GM19397 (cell line): ENCODE measurements at regions not wholly inside any gene's neighbourhood (a gene's known extent, or its start where the extent isn't known, plus 50 kb on each side); places are given as distances from the start of the nearest gene placed in this dataset.
"Not testable (repeated sequence)": the region's sequence is repeated elsewhere in the genome, so short reads cannot be mapped to it uniquely, and the experiment has no call there.

Experiments used
- ATAC-seq: cut with Tn5 transposase; IDR thresholded peaks from one replicate; pipeline ENCODE4 v1.9.1; 2021; ENCODE audit warnings: mild to moderate bottlenecking, moderate library complexity; ENCODE audit not compliant: unreplicated experiment

- not testable (repeated sequence) for ATAC-seq
Measured at GRCh38 chrX:149420566-149420965, 84.5 kb downstream of the IDS start.

GRCh38 chrX:149398027-149398426, 107.1 kb downstream of the IDS start:
- no peak for ATAC-seq

- no peak for ATAC-seq
Measured at GRCh38 chrX:149392921-149393320, 112.2 kb downstream of the IDS start.

GRCh38 chrX:149383852-149384251, 121.3 kb downstream of the IDS start:
- ATAC-seq = no peak

- no peak for ATAC-seq
Measured at GRCh38 chrX:149374751-149375150, 130.4 kb downstream of the IDS start.

GRCh38 chrX:149372866-149373265, 132.2 kb downstream of the IDS start:
- no peak for ATAC-seq

GRCh38 chrX:149371986-149372385, 133.1 kb downstream of the IDS start:
- ATAC-seq = no peak

GRCh38 chrX:149370097-149370496, 135.0 kb downstream of the IDS start:
- ATAC-seq = no peak

GRCh38 chrX:149365552-149365951, 139.6 kb downstream of the IDS start:
- no peak for ATAC-seq

GRCh38 chrX:149365061-149365460, 140.0 kb downstream of the IDS start:
- no peak for ATAC-seq

GRCh38 chrX:149363965-149364364, 141.1 kb downstream of the IDS start:
- ATAC-seq = no peak

- no peak for ATAC-seq
Measured at GRCh38 chrX:149346306-149346705, 158.8 kb downstream of the IDS start.

- no peak for ATAC-seq
Measured at GRCh38 chrX:149322316-149322715, 182.8 kb downstream of the IDS start.

GRCh38 chrX:149313871-149314371, 191.2 kb downstream of the IDS start:
- ATAC-seq = no peak

GRCh38 chrX:149312988-149313387, 192.1 kb downstream of the IDS start:
- ATAC-seq = no peak

GRCh38 chrX:149312097-149312496, 193.0 kb downstream of the IDS start:
- no peak for ATAC-seq

GRCh38 chrX:149302705-149303104, 202.4 kb downstream of the IDS start:
- ATAC-seq = no peak

- ATAC-seq = no peak
Measured at GRCh38 chrX:149298111-149298510, 207.0 kb downstream of the IDS start.

- ATAC-seq = no peak
Measured at GRCh38 chrX:149296092-149296491, 209.0 kb downstream of the IDS start.

GRCh38 chrX:149286940-149287349, 218.2 kb downstream of the IDS start:
- no peak for ATAC-seq

GRCh38 chrX:149284616-149285015, 220.5 kb downstream of the IDS start:
- no peak for ATAC-seq

- ATAC-seq = no peak
Measured at GRCh38 chrX:149283853-149284252, 221.3 kb downstream of the IDS start.

- ATAC-seq = no peak
Measured at GRCh38 chrX:149282909-149283308, 222.2 kb downstream of the IDS start.

- no peak for ATAC-seq
Measured at GRCh38 chrX:149280011-149280410, 225.1 kb downstream of the IDS start.
